AG04449 (cell line): ENCODE measurements at regions not wholly inside any gene's neighbourhood (a gene's known extent, or its start where the extent isn't known, plus 50 kb on each side); places are given as distances from the start of the nearest gene placed in this dataset.

Experiments
- CTCF ChIA-PET: fragments of 350-600 bp; formaldehyde crosslinking; extraction: SDS; loops from one replicate; lab custom pipeline; 2021; ENCODE audit warnings: antibody characterized with exemption; lab: Yijun Ruan, JAX
- POLR2A ChIA-PET: fragments of 400-600, 350-600 bp; formaldehyde crosslinking; extraction: SDS; loops from one replicate; lab custom pipeline; 2020; ENCODE audit warnings: antibody characterized with exemption, inconsistent platforms; lab: Yijun Ruan, JAX
- DNase-seq: peaks from one replicate; pipeline ENCODE4 v3.0.0-alpha.2; 2010; ENCODE audit warnings: low read depth, low spot score
- H3K4me3 ChIP-seq: 2 replicates; pipeline ENCODE4 v1.5.1; 2011; ENCODE audit warnings: low read depth, mild to moderate bottlenecking, control low read depth, low read length
- TF ChIP-seq, protein P1 (sequence below): IDR thresholded peaks from one replicate; pipeline ENCODE4 v1.5.1; 2011; ENCODE audit warnings: mild to moderate bottlenecking, moderate library complexity, low read length, control low read depth, inconsistent platforms; ENCODE audit not compliant: insufficient read depth; ENCODE audit errors: missing control alignments

DNA sequence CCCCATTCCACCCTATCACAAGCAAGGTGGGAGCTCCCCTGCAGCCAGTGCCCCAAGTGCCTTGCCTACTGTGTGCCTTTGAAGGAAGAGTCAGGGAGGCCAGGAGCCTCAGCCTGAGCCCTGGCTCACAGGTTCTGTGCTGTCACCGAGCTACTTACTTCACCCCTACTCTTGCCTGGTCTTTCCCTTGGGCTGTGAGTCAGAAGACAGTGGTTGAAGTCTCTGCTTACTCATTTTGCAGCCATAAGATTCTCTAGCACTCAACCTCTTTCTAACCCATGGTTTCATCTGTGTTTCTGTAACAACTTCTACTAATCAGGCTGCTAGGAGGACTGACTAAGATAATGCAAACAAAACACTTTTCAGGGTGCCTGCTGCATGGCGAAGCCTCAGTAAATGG lies 114.5 kb downstream of the PLCE1 start:
- peak; percentile 80 for DNase-seq
- ChIA-PET CTCF (interaction anchor here (0.9 to 1.1 kb wide), 2 partner anchors 191 to 213 kb away, joined by 3 read pairs; no protein-coding TSS in a partner anchor), POLR2A (no interaction called here)
- TF ChIP-seq, protein P1, sequence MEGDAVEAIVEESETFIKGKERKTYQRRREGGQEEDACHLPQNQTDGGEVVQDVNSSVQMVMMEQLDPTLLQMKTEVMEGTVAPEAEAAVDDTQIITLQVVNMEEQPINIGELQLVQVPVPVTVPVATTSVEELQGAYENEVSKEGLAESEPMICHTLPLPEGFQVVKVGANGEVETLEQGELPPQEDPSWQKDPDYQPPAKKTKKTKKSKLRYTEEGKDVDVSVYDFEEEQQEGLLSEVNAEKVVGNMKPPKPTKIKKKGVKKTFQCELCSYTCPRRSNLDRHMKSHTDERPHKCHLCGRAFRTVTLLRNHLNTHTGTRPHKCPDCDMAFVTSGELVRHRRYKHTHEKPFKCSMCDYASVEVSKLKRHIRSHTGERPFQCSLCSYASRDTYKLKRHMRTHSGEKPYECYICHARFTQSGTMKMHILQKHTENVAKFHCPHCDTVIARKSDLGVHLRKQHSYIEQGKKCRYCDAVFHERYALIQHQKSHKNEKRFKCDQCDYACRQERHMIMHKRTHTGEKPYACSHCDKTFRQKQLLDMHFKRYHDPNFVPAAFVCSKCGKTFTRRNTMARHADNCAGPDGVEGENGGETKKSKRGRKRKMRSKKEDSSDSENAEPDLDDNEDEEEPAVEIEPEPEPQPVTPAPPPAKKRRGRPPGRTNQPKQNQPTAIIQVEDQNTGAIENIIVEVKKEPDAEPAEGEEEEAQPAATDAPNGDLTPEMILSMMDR = no peak
- no peak overlapping the region for H3K4me3 ChIP-seq

DNA sequence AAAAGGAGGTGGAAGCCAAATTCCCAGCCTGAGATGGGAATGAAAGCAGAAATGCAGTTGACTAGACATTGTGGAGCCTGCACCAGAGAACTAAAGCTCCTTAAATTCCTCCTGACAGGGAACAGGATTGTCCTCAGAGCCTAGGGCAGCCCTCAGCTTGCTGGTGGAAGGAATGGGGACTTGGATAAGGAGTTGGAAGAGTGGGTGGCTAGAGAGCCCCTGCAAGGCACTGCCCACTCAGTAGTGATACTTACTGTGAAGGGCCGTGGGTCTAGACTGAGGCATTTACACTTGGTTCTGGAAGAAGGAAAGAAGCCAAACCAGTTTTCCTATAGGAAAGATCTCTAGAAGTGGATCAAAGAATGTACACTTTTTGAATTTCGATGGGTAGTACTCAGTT lies 117.6 kb downstream of the PLCE1 start:
- ChIA-PET POLR2A (no interaction called here), CTCF (no interaction called here)
- no peak overlapping the region for H3K4me3 ChIP-seq
- DNase-seq = no peak
- TF ChIP-seq, protein P1 = no peak

DNA sequence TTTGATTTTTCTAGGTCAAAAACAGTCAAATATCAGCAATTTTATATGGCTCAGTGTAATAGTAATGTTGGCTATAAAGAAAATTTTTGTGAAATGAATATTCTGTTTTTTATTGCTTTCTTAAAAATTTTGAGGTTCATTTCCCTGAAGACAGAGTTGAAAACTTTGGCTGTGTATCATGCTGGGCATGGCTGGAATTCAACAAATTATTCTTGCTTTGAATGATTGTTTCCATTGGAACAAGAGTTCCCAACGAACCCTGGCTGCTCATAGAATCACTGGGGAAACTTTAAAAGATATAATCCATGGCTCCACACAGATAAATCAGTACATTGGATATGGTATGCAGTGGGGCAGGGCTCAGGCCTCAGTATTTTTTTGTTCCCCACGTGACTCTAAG lies 118.6 kb downstream of the PLCE1 start:
- TF ChIP-seq, protein P1 = no peak
- ChIA-PET CTCF (no interaction called here), POLR2A (no interaction called here)
- no peak overlapping the region for H3K4me3 ChIP-seq
- no peak for DNase-seq

DNA sequence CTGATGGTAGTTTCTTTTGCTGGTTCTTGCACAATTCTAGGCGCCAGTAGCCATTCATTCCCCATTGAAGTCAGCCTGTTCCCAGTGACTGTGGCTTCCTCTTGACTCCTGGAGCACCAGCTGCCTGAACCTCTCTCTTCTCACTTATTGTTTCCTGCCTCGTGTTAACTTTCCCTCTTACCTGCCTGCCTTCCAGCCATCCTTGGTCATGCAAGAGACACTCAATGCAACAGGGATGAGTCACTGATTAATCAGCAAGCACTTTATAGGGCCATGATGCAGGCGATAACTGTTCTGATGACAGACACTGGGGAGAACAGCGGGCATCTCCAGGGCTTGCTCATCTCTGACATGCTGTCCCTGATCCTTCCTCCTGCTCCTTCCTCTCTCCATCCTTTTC lies 122.0 kb downstream of the PLCE1 start:
- H3K4me3 ChIP-seq = no peak overlapping the region
- TF ChIP-seq, protein P1 = no peak
- CTCF ChIA-PET = no interaction called here
- POLR2A ChIA-PET = no interaction called here
- DNase-seq = no peak

DNA sequence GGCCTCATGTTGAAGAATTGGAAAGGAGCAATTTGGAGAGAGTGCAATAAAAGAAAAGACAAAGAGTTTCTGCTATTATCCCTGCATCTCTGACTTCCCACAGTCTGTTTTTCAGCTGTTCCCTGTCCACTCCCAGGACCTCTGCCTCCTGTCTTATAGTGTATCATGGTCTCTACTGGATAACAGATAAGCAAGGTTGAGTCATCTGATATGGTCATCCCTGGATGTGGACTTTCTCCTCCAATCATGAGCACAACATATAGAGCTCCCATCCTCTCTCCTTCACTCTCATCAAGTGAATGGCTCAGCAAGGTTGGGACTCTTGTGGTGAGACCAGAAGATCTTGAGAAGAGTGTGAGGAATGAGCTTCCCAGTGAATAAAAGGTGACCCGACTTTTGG lies 123.1 kb downstream of the PLCE1 start:
- no peak overlapping the region for H3K4me3 ChIP-seq
- ChIA-PET CTCF (interaction anchor here (0.7 to 1.4 kb wide), 3 partner anchors 14 to 205 kb away, joined by 3 to 4 read pairs (median 3); no protein-coding TSS in a partner anchor), POLR2A (no interaction called here)
- TF ChIP-seq, protein P1 = no peak
- no peak for DNase-seq

DNA sequence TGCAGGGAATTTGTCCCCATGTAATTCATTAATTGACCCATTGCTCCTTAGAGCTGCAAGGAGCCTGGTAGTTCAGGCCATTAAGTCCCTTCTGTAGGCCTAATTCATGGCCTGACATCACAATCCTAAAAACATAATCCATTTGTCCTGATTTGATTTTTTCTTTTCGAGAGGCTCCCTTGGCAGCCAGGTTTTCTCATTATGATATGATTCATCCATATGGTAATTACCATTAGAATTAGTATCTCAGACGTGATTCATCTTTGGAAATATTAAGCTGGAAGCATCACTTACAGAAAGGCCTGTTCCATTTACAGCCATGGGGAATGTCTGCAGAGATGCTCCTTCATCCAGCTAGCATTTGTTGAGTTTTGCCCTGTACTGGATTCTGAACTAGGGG lies 128.5 kb downstream of the PLCE1 start:
- DNase-seq = no peak
- TF ChIP-seq, protein P1 = no peak
- H3K4me3 ChIP-seq = no peak overlapping the region
- POLR2A ChIA-PET = no interaction called here
- CTCF ChIA-PET = interaction anchor here (0.9 to 1.9 kb wide), 3 partner anchors 29 to 198 kb away, joined by 3 to 9 read pairs (median 5); no protein-coding TSS in a partner anchor
